ENCODE measurements at regions not wholly inside any gene's neighbourhood (a gene's known extent, or its start where the extent isn't known, plus 50 kb on each side); places are given as distances from the start of the nearest gene placed in this dataset.
"Not testable (repeated sequence)": the region's sequence is repeated elsewhere in the genome, so short reads cannot be mapped to it uniquely, and the experiment has no call there.

DNA sequence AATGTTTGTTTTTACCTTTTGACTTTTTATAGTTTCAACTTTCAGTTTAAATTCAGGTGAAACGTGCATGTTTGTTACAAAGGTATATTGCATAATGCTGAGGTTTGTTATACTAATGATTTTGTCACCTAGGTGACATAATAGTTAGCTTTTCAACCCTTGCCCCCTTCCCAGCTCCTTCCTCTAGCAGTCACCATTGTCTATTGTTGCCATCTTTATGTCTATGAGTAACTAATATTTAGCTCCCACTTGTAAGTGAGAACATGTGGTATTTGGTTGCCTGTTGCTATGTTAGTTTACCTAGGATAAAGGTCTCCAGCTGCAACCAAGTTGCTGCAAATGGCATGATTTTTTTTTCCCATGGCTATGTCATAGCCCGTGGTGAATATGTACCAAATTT is 322.3 kb upstream of the SETBP1 start:
- Histone ChIP-seq H3K4me1 (ENCODE audit: control insufficient read depth in 2 of 2, insufficient read depth in 1 of 2, low read depth in 1 of 2, low read length in 2 of 2) (no peaks in the 10 kb centered on the region), H2AK5ac (ENCODE audit: low read depth, low read length) (no peak overlapping the region), H3K9me3 (replicated peaks in 1 of 2; ENCODE audit: control insufficient read depth in 2 of 2, insufficient read depth in 1 of 2, low read depth in 1 of 2, low read length in 2 of 2) (no peaks in the 10 kb centered on the region), H3K4me2 (ENCODE audit: insufficient read depth, low read length, poor library complexity, severe bottlenecking) (no peak overlapping the region), H2BK15ac (ENCODE audit: low read length) (no peak overlapping the region), H4K91ac (ENCODE audit: low read depth, low read length, poor library complexity) (no peak overlapping the region), H3K18ac (ENCODE audit: low read length) (no peak overlapping the region), H3K79me1 (ENCODE audit: low read depth, low read length) (no peaks in the 10 kb centered on the region), H2BK120ac (ENCODE audit: low read depth, low read length) (no peak overlapping the region), H2AFZ (ENCODE audit: low read length) (no peak overlapping the region), H3K4ac (ENCODE audit: low read length) (no peak overlapping the region), H3K4me3 (ENCODE audit: low read length in 2 of 2) (no peak overlapping the region), H3K9ac (ENCODE audit: low read depth, low read length, poor library complexity) (no peak overlapping the region), H4K8ac (ENCODE audit: low read depth, low read length) (no peak overlapping the region), H2BK5ac (ENCODE audit: low read length) (no peak overlapping the region), H3K27me3 (ENCODE audit: control insufficient read depth in 3 of 3, insufficient read depth in 3 of 3, low read depth in 1 of 3, low read length in 3 of 3) (no peaks in the 10 kb centered on the region), H3K36me3 (replicated peaks in 1 of 2; ENCODE audit: control insufficient read depth in 2 of 2, insufficient read depth in 2 of 2, low read length in 2 of 2) (no peaks in the 10 kb centered on the region), H3K23ac (ENCODE audit: low read depth, low read length, poor library complexity) (no peak overlapping the region), H2BK12ac (ENCODE audit: low read length) (no peak overlapping the region), H3K27ac (replicated peaks; ENCODE audit: low read length) (no peak overlapping the region), H3K14ac (ENCODE audit: low read length) (no peak overlapping the region)
- no CpG with 5 or more reads among the region's 2 CpGs for WGBS, 2 donors (ENCODE audit: extremely low coverage in 2 of 2, insufficient read length in 2 of 2, insufficient replicate concordance in 1 of 2)
- DNase-seq (ENCODE audit: low spot score) = no peak

- WGBS, 2 donors (ENCODE audit: extremely low coverage in 2 of 2, insufficient read length in 2 of 2, insufficient replicate concordance in 1 of 2) = no CpG with 5 or more reads among the region's 1 CpG
- H2BK5ac ChIP-seq (ENCODE audit: low read length); H2BK120ac ChIP-seq (ENCODE audit: low read depth, low read length); H3K14ac ChIP-seq (ENCODE audit: low read length); H3K23ac ChIP-seq (ENCODE audit: low read depth, low read length, poor library complexity); H3K18ac ChIP-seq (ENCODE audit: low read length); H3K4me2 ChIP-seq (ENCODE audit: insufficient read depth, low read length, poor library complexity, severe bottlenecking); H4K8ac ChIP-seq (ENCODE audit: low read depth, low read length); H3K4me3 ChIP-seq (ENCODE audit: low read length in 2 of 2); H3K36me3 ChIP-seq (replicated peaks in 1 of 2; ENCODE audit: control insufficient read depth in 2 of 2, insufficient read depth in 2 of 2, low read length in 2 of 2); H3K27ac ChIP-seq (replicated peaks; ENCODE audit: low read length); H2BK15ac ChIP-seq (ENCODE audit: low read length); H2BK12ac ChIP-seq (ENCODE audit: low read length); H2AK5ac ChIP-seq (ENCODE audit: low read depth, low read length); H2AFZ ChIP-seq (ENCODE audit: low read length); DNase-seq (ENCODE audit: low spot score); H3K79me1 ChIP-seq (ENCODE audit: low read depth, low read length); H4K91ac ChIP-seq (ENCODE audit: low read depth, low read length, poor library complexity); H3K9ac ChIP-seq (ENCODE audit: low read depth, low read length, poor library complexity); H3K9me3 ChIP-seq (replicated peaks in 1 of 2; ENCODE audit: control insufficient read depth in 2 of 2, insufficient read depth in 1 of 2, low read depth in 1 of 2, low read length in 2 of 2); H3K27me3 ChIP-seq (ENCODE audit: control insufficient read depth in 3 of 3, insufficient read depth in 3 of 3, low read depth in 1 of 3, low read length in 3 of 3); H3K4ac ChIP-seq (ENCODE audit: low read length); H3K4me1 ChIP-seq (ENCODE audit: control insufficient read depth in 2 of 2, insufficient read depth in 1 of 2, low read depth in 1 of 2, low read length in 2 of 2): not testable (repeated sequence)
These were observed 320.9 kb upstream of the SETBP1 start for GRCh38 chr18:44359741-44360140.

DNA sequence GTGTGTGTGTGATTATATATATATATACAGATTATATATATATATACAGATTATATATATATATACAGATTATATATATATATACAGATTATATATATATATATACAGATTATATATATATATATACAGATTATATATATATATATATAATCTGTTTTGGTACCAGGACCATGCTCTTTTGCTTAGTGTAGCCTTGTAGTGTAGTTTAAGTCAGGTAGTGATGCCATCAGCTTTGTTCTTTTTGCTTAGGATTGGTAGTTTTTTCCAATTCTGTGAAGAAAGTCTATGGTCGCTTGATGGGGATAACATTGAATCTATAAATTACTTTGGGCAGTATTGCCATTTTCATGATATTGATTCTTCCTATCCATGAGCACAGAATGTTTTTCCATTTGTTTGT is 318.5 kb upstream of the SETBP1 start:
- H3K27ac ChIP-seq (replicated peaks; ENCODE audit: low read length); H2BK15ac ChIP-seq (ENCODE audit: low read length); H3K9me3 ChIP-seq (replicated peaks in 1 of 2; ENCODE audit: control insufficient read depth in 2 of 2, insufficient read depth in 1 of 2, low read depth in 1 of 2, low read length in 2 of 2); H2AK5ac ChIP-seq (ENCODE audit: low read depth, low read length); H3K79me1 ChIP-seq (ENCODE audit: low read depth, low read length); H2BK12ac ChIP-seq (ENCODE audit: low read length); H4K91ac ChIP-seq (ENCODE audit: low read depth, low read length, poor library complexity); H3K4me3 ChIP-seq (ENCODE audit: low read length in 2 of 2); H2AFZ ChIP-seq (ENCODE audit: low read length); H3K23ac ChIP-seq (ENCODE audit: low read depth, low read length, poor library complexity); H3K14ac ChIP-seq (ENCODE audit: low read length); H3K27me3 ChIP-seq (ENCODE audit: control insufficient read depth in 3 of 3, insufficient read depth in 3 of 3, low read depth in 1 of 3, low read length in 3 of 3); H2BK5ac ChIP-seq (ENCODE audit: low read length); H3K36me3 ChIP-seq (replicated peaks in 1 of 2; ENCODE audit: control insufficient read depth in 2 of 2, insufficient read depth in 2 of 2, low read length in 2 of 2); DNase-seq (ENCODE audit: low spot score); H3K4me2 ChIP-seq (ENCODE audit: insufficient read depth, low read length, poor library complexity, severe bottlenecking); H3K4me1 ChIP-seq (ENCODE audit: control insufficient read depth in 2 of 2, insufficient read depth in 1 of 2, low read depth in 1 of 2, low read length in 2 of 2); H3K4ac ChIP-seq (ENCODE audit: low read length); H2BK120ac ChIP-seq (ENCODE audit: low read depth, low read length); H4K8ac ChIP-seq (ENCODE audit: low read depth, low read length); H3K18ac ChIP-seq (ENCODE audit: low read length); H3K9ac ChIP-seq (ENCODE audit: low read depth, low read length, poor library complexity): not testable (repeated sequence)
- no CpG with 5 or more reads among the region's 1 CpG for WGBS, 2 donors (ENCODE audit: extremely low coverage in 2 of 2, insufficient read length in 2 of 2, insufficient replicate concordance in 1 of 2)

DNA sequence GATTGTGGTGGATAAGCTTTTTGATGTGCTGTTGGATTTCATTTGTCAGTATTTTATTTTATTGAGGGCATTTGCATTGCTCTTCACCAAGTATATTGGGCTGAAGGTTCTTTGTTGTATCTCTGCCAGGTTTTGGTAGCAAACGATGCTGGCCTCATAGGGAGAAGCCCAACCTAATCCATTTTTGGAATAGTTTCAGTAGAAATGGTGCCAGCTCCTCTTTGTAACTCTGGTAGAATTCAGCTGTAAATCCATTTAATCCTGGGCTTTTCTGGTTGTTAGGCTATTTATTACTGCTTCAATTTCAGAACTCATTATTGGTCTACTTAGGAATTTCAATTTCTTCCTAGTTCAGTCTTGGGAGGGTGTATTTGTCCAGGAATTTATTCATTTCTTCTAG is 309.8 kb upstream of the SETBP1 start:
- no peaks in the 10 kb centered on the region for H3K79me1 ChIP-seq (ENCODE audit: low read depth, low read length)
- H3K27me3 ChIP-seq (ENCODE audit: control insufficient read depth in 3 of 3, insufficient read depth in 3 of 3, low read depth in 1 of 3, low read length in 3 of 3) = no peaks in the 10 kb centered on the region
- H3K4me2 ChIP-seq (ENCODE audit: insufficient read depth, low read length, poor library complexity, severe bottlenecking) = no peak overlapping the region
- no peak overlapping the region for H2BK12ac ChIP-seq (ENCODE audit: low read length)
- no peak overlapping the region for H3K27ac ChIP-seq (replicated peaks; ENCODE audit: low read length)
- no peak overlapping the region for H3K23ac ChIP-seq (ENCODE audit: low read depth, low read length, poor library complexity)
- no peak overlapping the region for H3K18ac ChIP-seq (ENCODE audit: low read length)
- no peak overlapping the region for H4K8ac ChIP-seq (ENCODE audit: low read depth, low read length)
- H2BK5ac ChIP-seq (ENCODE audit: low read length) = no peak overlapping the region
- WGBS, 2 donors (ENCODE audit: extremely low coverage in 2 of 2, insufficient read length in 2 of 2, insufficient replicate concordance in 1 of 2) = no CpG with 5 or more reads among the region's 1 CpG
- no peak overlapping the region for H4K91ac ChIP-seq (ENCODE audit: low read depth, low read length, poor library complexity)
- H3K4me3 ChIP-seq (ENCODE audit: low read length in 2 of 2) = no peak overlapping the region
- no peaks in the 10 kb centered on the region for H3K9me3 ChIP-seq (replicated peaks in 1 of 2; ENCODE audit: control insufficient read depth in 2 of 2, insufficient read depth in 1 of 2, low read depth in 1 of 2, low read length in 2 of 2)
- H2BK120ac ChIP-seq (ENCODE audit: low read depth, low read length) = no peak overlapping the region
- H3K14ac ChIP-seq (ENCODE audit: low read length) = no peak overlapping the region
- H3K9ac ChIP-seq (ENCODE audit: low read depth, low read length, poor library complexity) = no peak overlapping the region
- H3K4me1 ChIP-seq (ENCODE audit: control insufficient read depth in 2 of 2, insufficient read depth in 1 of 2, low read depth in 1 of 2, low read length in 2 of 2) = no peaks in the 10 kb centered on the region
- no peak overlapping the region for H2BK15ac ChIP-seq (ENCODE audit: low read length)
- no peak overlapping the region for H2AFZ ChIP-seq (ENCODE audit: low read length)
- H2AK5ac ChIP-seq (ENCODE audit: low read depth, low read length) = no peak overlapping the region
- no peaks in the 10 kb centered on the region for H3K36me3 ChIP-seq (replicated peaks in 1 of 2; ENCODE audit: control insufficient read depth in 2 of 2, insufficient read depth in 2 of 2, low read length in 2 of 2)
- no peak overlapping the region for H3K4ac ChIP-seq (ENCODE audit: low read length)
- no peak for DNase-seq (ENCODE audit: low spot score)
